NCI-H2171 treated with DMSO at 0.1 percent for 48 hours (cell line): ENCODE measurements at regions not wholly inside any gene's neighbourhood (a gene's known extent, or its start where the extent isn't known, plus 50 kb on each side); places are given as distances from the start of the nearest gene placed in this dataset.

ENCODE experiments used
- DNase-seq: peaks from one replicate; lab custom pipeline; 2025; lab: John Stamatoyannopoulos, UW

- DNase-seq, result no peak
Observed at GRCh38 chr11:21825127-21825526, 367.8 kb upstream of the ANO5 start.

- DNase-seq, result no peak
Observed at GRCh38 chr11:21838427-21838826, 354.5 kb upstream of the ANO5 start.

- no peak for DNase-seq
Observed at GRCh38 chr11:21839796-21840195, 353.1 kb upstream of the ANO5 start.

- no peak for DNase-seq
Observed at GRCh38 chr11:21861314-21861713, 331.6 kb upstream of the ANO5 start.

- DNase-seq, result no peak
Observed at GRCh38 chr11:21865541-21865940, 327.3 kb upstream of the ANO5 start.

- DNase-seq, result peak; percentile 13
Observed at GRCh38 chr11:21866781-21867180, 326.1 kb upstream of the ANO5 start.

GRCh38 chr11:21877151-21877550 is 315.7 kb upstream of the ANO5 start:
- DNase-seq, result no peak

GRCh38 chr11:21883354-21883753 is 309.5 kb upstream of the ANO5 start:
- no peak for DNase-seq

- no peak for DNase-seq
Observed at GRCh38 chr11:21888814-21889213, 304.1 kb upstream of the ANO5 start.

- DNase-seq, result no peak
Observed at GRCh38 chr11:21892736-21893564, 299.9 kb upstream of the ANO5 start.

GRCh38 chr11:21893565-21893867 is 299.4 kb upstream of the ANO5 start:
- no peak for DNase-seq

GRCh38 chr11:21894492-21894891 is 298.4 kb upstream of the ANO5 start:
- DNase-seq, result no peak

GRCh38 chr11:21895686-21896085 is 297.2 kb upstream of the ANO5 start:
- DNase-seq, result no peak

- DNase-seq, result no peak
Observed at GRCh38 chr11:21896216-21896615, 296.7 kb upstream of the ANO5 start.

- no peak for DNase-seq
Observed at GRCh38 chr11:21896746-21897602, 295.9 kb upstream of the ANO5 start.

GRCh38 chr11:21897752-21898151 is 295.1 kb upstream of the ANO5 start:
- no peak for DNase-seq

- no peak for DNase-seq
Observed at GRCh38 chr11:21908211-21908610, 284.7 kb upstream of the ANO5 start.

GRCh38 chr11:21909145-21909544 is 283.7 kb upstream of the ANO5 start:
- DNase-seq, result no peak

- no peak for DNase-seq
Observed at GRCh38 chr11:21911061-21911460, 281.8 kb upstream of the ANO5 start.

- no peak for DNase-seq
Observed at GRCh38 chr11:21912285-21912684, 280.6 kb upstream of the ANO5 start.

- no peak for DNase-seq
Observed at GRCh38 chr11:21921151-21921550, 271.7 kb upstream of the ANO5 start.

- DNase-seq, result no peak
Observed at GRCh38 chr11:21924262-21924661, 268.6 kb upstream of the ANO5 start.

GRCh38 chr11:21927628-21928027 is 265.3 kb upstream of the ANO5 start:
- DNase-seq, result no peak
